Lower leg skin (tissue), 3 donors: ENCODE measurements at regions not wholly inside any gene's neighbourhood (a gene's known extent, or its start where the extent isn't known, plus 50 kb on each side); places are given as distances from the start of the nearest gene placed in this dataset.

Experiments
- POLR2A ChIP-seq, 2 donors: fragments of 450-650 bp; IDR thresholded peaks; one replicate each; pipeline ENCODE4 v1.6.1; 2016 to 2017; ENCODE audit warnings: antibody characterized with exemption in 2 of 2, mild to moderate bottlenecking in 1 of 2, moderate library complexity in 1 of 2
- TF ChIP-seq, protein P1 (sequence below), 3 donors: fragments of 450-650 bp; IDR thresholded peaks; one replicate each; pipeline ENCODE4 v1.5.1; 2016; ENCODE audit warnings: antibody characterized with exemption in 3 of 3, mild to moderate bottlenecking in 3 of 3, moderate library complexity in 2 of 3

DNA sequence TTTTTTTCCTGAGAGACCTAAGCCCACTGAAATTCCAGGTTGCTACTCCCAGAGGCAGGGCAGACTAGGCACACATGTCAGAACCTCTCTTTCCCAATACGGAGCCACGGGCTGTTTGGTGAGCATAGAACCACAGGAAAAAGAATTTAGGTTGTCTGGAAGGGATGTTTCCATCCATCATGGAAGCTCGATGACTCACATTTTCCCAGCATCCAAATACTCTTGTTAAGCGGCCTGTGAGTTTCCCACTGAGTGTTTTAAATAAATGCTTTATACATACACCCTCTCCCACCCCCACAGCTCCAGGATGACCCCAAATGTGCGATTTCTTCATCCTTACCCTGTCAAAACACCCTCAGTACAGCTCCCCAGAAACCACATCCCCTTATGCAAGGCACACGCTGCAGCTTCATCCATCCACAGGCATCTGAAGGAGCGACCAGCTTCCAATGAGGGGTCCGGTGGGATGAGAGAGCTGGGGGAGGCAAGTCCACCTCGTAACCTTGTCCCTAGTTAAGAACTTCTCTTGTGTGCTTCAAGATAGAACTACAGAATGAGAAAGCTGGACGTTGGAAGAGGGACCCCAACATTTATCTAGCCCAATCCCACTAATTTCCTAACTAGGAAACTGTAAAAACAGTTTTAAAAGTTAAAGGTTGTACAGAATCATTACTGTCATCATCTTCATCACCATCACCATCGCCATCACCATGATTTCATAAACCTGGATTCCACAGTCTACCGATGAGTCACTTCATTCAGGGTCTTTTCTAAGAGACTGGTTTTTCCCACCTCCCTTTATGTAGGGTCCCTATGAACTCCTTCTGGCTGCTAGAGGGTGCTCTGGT is 63.5 kb upstream of the FZD7 start:
- TF ChIP-seq, protein P1, sequence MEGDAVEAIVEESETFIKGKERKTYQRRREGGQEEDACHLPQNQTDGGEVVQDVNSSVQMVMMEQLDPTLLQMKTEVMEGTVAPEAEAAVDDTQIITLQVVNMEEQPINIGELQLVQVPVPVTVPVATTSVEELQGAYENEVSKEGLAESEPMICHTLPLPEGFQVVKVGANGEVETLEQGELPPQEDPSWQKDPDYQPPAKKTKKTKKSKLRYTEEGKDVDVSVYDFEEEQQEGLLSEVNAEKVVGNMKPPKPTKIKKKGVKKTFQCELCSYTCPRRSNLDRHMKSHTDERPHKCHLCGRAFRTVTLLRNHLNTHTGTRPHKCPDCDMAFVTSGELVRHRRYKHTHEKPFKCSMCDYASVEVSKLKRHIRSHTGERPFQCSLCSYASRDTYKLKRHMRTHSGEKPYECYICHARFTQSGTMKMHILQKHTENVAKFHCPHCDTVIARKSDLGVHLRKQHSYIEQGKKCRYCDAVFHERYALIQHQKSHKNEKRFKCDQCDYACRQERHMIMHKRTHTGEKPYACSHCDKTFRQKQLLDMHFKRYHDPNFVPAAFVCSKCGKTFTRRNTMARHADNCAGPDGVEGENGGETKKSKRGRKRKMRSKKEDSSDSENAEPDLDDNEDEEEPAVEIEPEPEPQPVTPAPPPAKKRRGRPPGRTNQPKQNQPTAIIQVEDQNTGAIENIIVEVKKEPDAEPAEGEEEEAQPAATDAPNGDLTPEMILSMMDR (IDR thresholded peaks at IDR 0.05): no peak
- no peak for TF ChIP-seq POLR2A (IDR thresholded peaks at IDR 0.05)
